A673 (cell line): ENCODE measurements at regions not wholly inside any gene's neighbourhood (a gene's known extent, or its start where the extent isn't known, plus 50 kb on each side); places are given as distances from the start of the nearest gene placed in this dataset.

Experiments
- CTCF ChIP-seq: fragments of 300-800, 200-600 bp; sonication (generic); conservative IDR thresholded peaks from 2 replicates; pipeline ENCODE4 v1.5.1; 2017; ENCODE audit warnings: low read depth, mild to moderate bottlenecking, antibody characterized with exemption, low read length, moderate library complexity, mixed read lengths
- EZH2 ChIP-seq: fragments of 200-600 bp; sonication (generic); IDR thresholded peaks from 2 replicates; pipeline ENCODE4 v1.6.1; 2017; ENCODE audit warnings: borderline replicate concordance, low read depth, mild to moderate bottlenecking, mixed read lengths, antibody characterized with exemption, low read length; ENCODE audit not compliant: poor library complexity, severe bottlenecking

DNA sequence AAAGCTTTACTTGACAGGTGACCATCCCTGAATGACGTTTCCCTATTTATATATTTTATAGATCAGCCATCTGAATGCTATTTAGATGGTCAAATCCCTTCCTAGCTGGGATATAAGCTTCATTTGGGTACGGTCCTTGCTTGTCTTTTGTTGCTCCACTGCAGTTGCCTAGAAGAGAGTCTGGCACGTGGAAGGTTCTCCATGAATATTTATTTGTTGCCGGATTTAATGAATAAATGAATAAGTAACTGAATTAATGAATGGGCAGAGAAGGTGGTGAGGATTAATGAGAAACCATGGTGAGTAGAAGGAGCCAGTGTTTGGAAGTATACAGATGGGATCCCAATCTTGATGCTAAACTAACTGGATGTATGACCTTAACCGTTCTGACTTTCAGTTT, 222.1 kb downstream of the LPIN1 start:
- TF ChIP-seq CTCF (no peak), EZH2 (no peak)
